Esophagus muscularis mucosa (tissue), 4 donors: ENCODE measurements at regions not wholly inside any gene's neighbourhood (a gene's known extent, or its start where the extent isn't known, plus 50 kb on each side); places are given as distances from the start of the nearest gene placed in this dataset.
"Not testable (repeated sequence)": the region's sequence is repeated elsewhere in the genome, so short reads cannot be mapped to it uniquely, and the experiment has no call there.

Experiments used
- DNase-seq: peaks from one replicate; pipeline ENCODE4 v3.0.0-alpha.2; 2017; ENCODE audit errors: extremely low spot score
- H3K27ac ChIP-seq, 4 donors: fragments of 200-600 bp; sonication (generic); replicated peaks in 1 of 4; 1 replicate in 3 of 4; 2 replicates in 1 of 4; pipeline ENCODE4 v1.5.1; 2016 to 2019; ENCODE audit warnings: mild to moderate bottlenecking in 1 of 4
- H3K27me3 ChIP-seq, 4 donors: fragments of 200-600 bp; sonication (generic); one replicate each; pipeline versions ENCODE4 v1.5.1 to v1.6.0; 2016 to 2019
- H3K36me3 ChIP-seq, 4 donors: fragments of 200-600 bp; sonication (generic); one replicate each; pipeline ENCODE4 v1.5.1; 2016 to 2019
- H3K4me1 ChIP-seq, 4 donors: fragments of 200-600 bp; sonication (generic); one replicate each; pipeline ENCODE4 v1.5.1; 2016 to 2019
- H3K4me3 ChIP-seq, 4 donors: fragments of 200-600 bp; sonication (generic); 1 replicate in 2 of 4; 2 replicates in 2 of 4; pipeline ENCODE4 v1.5.1; 2016 to 2019; ENCODE audit warnings: mild to moderate bottlenecking in 4 of 4, moderate library complexity in 1 of 4
- H3K9me3 ChIP-seq, 4 donors: fragments of 200-600 bp; sonication (generic); 1 replicate in 3 of 4; 2 replicates in 1 of 4; pipeline ENCODE4 v1.5.1; 2016 to 2019
- EP300 ChIP-seq: sonication (generic); formaldehyde crosslinking; IDR thresholded peaks from one replicate; pipeline ENCODE4 v1.6.1; 2017; ENCODE audit warnings: antibody characterized with exemption
- POLR2A ChIP-seq: fragments of 450-650 bp; IDR thresholded peaks from one replicate; pipeline ENCODE4 v1.6.1; 2017; ENCODE audit warnings: antibody characterized with exemption, moderate library complexity, mild to moderate bottlenecking, low read depth
- POLR2AphosphoS5 ChIP-seq, 2 donors: sonication (generic); formaldehyde crosslinking; IDR thresholded peaks; one replicate each; pipeline ENCODE4 v1.6.1; 2017; ENCODE audit warnings: antibody characterized with exemption in 2 of 2
- WGBS: methylation state at CpG from one replicate; pipeline ENCODE4 v1.1.5; 2018; 5-methylcytosine and 5-hydroxymethylcytosine counted together
- intact Hi-C: fragments of 100-400 bp; cut with DNase I; formaldehyde crosslinking; loops from one replicate; pipeline ENCODE4 v1.15.1; 2023
- TF ChIP-seq, protein P1 (sequence below), 3 experiments: fragments of 200-600 bp in 2 of 3; fragments of 450-650 bp in 1 of 3; sonication (generic) in 2 of 3; IDR thresholded peaks; one replicate each; pipeline ENCODE4 v1.5.1; 2017 to 2019; ENCODE audit warnings: antibody characterized with exemption in 3 of 3, mild to moderate bottlenecking in 2 of 3, moderate library complexity in 1 of 3

DNA sequence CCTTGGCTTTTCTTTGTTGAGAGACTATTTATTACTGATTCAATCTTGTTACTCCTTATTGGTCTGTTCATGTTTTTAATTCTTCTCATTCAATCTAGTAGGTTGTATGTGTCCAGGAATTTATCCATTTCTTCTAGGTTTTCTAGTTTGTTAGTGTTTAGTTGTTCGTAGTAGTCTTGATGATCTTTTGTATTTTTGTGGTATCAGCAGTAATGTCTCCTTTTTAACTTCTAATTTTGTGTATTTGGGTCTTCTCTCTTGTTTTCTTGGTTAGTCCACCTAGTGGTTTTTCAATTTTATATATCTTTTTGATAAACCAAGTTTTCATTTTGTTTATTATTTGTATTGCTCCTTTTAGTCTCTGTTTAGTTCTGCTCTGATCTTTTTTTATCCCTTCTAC lies 546.9 kb upstream of the TPK1 start:
- no peak for DNase-seq
- 77% methylated on average over 1 of the region's 1 CpG for whole genome bisulfite sequencing
- intact Hi-C loops: no loop called here
- Histone ChIP-seq H3K9me3 (peaks cover 0 to 23% (median 0%) of the 10 kb centered on the region in 4 donors), H3K36me3 (no peaks in the 10 kb centered on the region), H3K27ac (no peak overlapping the region), H3K4me3 (no peak overlapping the region), H3K4me1 (no peaks in the 10 kb centered on the region), H3K27me3 (no peaks in the 10 kb centered on the region)
- TF ChIP-seq POLR2A (no peak), EP300 (no peak), POLR2AphosphoS5 (IDR thresholded peaks at IDR 0.05) (no peak)
- TF ChIP-seq, protein P1, sequence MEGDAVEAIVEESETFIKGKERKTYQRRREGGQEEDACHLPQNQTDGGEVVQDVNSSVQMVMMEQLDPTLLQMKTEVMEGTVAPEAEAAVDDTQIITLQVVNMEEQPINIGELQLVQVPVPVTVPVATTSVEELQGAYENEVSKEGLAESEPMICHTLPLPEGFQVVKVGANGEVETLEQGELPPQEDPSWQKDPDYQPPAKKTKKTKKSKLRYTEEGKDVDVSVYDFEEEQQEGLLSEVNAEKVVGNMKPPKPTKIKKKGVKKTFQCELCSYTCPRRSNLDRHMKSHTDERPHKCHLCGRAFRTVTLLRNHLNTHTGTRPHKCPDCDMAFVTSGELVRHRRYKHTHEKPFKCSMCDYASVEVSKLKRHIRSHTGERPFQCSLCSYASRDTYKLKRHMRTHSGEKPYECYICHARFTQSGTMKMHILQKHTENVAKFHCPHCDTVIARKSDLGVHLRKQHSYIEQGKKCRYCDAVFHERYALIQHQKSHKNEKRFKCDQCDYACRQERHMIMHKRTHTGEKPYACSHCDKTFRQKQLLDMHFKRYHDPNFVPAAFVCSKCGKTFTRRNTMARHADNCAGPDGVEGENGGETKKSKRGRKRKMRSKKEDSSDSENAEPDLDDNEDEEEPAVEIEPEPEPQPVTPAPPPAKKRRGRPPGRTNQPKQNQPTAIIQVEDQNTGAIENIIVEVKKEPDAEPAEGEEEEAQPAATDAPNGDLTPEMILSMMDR (IDR thresholded peaks at IDR 0.05): no peak

DNA sequence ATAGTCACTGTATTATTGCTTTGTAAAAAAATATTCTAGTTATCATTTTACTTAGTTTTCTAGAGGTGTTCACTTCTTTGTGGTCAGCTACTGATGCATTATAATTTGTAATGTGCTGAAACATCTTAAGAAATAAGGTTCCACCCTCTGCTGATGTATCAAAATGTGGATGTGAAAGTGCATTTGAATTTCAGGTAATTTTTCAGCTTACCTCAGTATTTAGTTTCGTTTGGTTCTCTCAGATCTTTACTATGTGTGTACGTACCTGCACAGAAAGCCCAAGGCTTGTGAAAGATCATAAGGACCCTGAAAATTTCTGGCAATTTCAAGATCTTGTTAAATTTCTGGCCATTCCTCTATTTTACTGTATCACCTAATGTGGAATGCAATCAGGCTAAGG lies 542.3 kb upstream of the TPK1 start:
- intact Hi-C loops: no loop called here
- Histone ChIP-seq H3K4me3 (no peak overlapping the region), H3K4me1 (no peaks in the 10 kb centered on the region), H3K36me3 (no peaks in the 10 kb centered on the region), H3K27me3 (no peaks in the 10 kb centered on the region), H3K9me3 (no peaks in the 10 kb centered on the region), H3K27ac (no peak overlapping the region)
- 85% methylated on average over 2 of the region's 2 CpGs for WGBS
- TF ChIP-seq POLR2A: no peak
- no peak for TF ChIP-seq POLR2AphosphoS5 (IDR thresholded peaks at IDR 0.05)
- TF ChIP-seq, protein P1 (IDR thresholded peaks at IDR 0.05): no peak
- DNase-seq: no peak

DNA sequence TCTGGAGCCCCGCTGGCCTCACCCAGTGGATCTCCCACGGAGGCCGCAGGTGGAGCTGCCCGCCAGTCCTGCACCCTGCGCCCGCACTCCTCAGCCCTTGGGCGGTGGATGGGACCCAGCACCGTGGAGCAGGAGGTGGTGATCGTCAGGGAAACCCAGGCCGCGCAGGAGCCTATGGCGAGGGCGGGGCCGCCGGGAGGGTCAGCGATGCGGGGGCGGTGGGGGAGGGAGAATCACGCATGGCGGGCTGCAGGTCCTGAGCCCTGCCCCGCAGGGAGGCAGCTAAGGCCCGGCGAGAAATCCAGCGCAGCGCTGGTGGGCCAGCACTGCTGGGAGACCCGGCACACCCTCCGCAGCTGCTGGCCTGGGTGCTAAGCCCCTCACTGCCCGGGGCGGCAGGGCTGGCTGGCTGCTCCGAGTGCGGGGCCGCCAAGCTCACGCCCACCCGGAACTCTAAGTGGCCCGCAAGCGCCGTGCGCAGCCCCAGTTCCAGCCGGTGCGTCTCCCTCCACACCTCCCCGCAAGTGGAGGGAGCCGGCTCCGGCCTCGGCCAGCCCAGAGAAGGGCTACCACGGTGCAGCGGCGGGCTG lies 524.8 kb upstream of the TPK1 start:
- no peak overlapping the region for H3K27ac ChIP-seq
- H3K36me3 ChIP-seq: no peaks in the 10 kb centered on the region
- intact Hi-C loops: no loop called here
- DNase-seq: no peak
- 96% methylated on average over 5 of the region's 47 CpGs for WGBS
- TF ChIP-seq POLR2A: no peak
- TF ChIP-seq EP300: no peak
- TF ChIP-seq POLR2AphosphoS5 (IDR thresholded peaks at IDR 0.05): no peak
- TF ChIP-seq, protein P1 (IDR thresholded peaks at IDR 0.05): no peak
- no peaks in the 10 kb centered on the region for H3K4me1 ChIP-seq
- no peak overlapping the region for H3K4me3 ChIP-seq
- H3K27me3 ChIP-seq: no peaks in the 10 kb centered on the region
- peaks cover 0 to 6% (median 3%) of the 10 kb centered on the region in 4 donors for H3K9me3 ChIP-seq

DNA sequence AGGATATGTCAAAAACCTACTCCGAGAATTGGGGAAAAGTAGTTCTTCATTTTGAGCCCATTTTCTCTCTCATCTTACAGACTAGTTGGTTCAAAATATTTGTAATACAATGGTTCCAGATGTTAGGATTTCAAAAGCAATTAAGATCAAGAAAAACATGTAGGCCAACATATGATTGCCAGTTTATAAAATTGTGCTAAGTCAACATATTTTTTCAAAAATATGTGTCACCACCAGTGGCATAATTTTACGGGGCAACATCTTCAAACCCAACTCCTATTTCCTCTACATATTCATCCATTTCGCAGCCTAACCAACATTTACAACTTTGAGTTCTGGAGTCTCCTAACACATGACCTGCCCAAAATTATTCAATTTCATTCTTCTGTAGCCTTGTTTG lies 514.5 kb upstream of the TPK1 start:
- no peak overlapping the region for H3K4me3 ChIP-seq
- peaks cover 0 to 6% (median 2%) of the 10 kb centered on the region in 4 donors for H3K9me3 ChIP-seq
- WGBS: 84% methylated on average over 3 of the region's 3 CpGs
- H3K27me3 ChIP-seq: no peaks in the 10 kb centered on the region
- H3K36me3 ChIP-seq: no peaks in the 10 kb centered on the region
- no peaks in the 10 kb centered on the region for H3K4me1 ChIP-seq
- TF ChIP-seq EP300 (no peak), POLR2A (no peak)
- TF ChIP-seq, protein P1 (IDR thresholded peaks at IDR 0.05): no peak
- intact Hi-C loops: no loop called here
- H3K27ac ChIP-seq: no peak overlapping the region
- DNase-seq: no peak

DNA sequence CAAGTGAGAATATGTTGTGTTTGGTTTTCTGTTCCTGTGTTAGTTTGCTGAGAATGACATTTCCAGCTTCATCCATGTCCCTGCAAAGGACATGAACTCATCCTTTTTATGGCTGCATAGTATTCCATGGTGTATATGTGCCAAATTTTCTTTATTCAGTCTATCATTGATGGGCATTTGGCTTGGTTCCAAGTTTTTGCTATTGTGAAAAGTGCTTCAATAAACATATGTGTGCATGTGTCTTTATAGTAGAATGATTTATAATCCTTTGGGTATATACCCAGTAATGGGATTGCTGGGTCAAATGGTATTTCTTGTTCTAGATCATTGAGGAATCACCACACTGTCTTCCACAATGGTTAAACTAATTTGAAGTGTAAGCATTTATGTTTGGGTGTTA lies 513.6 kb upstream of the TPK1 start:
- H3K27me3 ChIP-seq, H3K9me3 ChIP-seq, H3K4me3 ChIP-seq, H3K27ac ChIP-seq, H3K36me3 ChIP-seq, intact Hi-C loops, DNase-seq, H3K4me1 ChIP-seq: not testable (repeated sequence)
